ENCODE measurements at regions not wholly inside any gene's neighbourhood (a gene's known extent, or its start where the extent isn't known, plus 50 kb on each side); places are given as distances from the start of the nearest gene placed in this dataset.

DNA sequence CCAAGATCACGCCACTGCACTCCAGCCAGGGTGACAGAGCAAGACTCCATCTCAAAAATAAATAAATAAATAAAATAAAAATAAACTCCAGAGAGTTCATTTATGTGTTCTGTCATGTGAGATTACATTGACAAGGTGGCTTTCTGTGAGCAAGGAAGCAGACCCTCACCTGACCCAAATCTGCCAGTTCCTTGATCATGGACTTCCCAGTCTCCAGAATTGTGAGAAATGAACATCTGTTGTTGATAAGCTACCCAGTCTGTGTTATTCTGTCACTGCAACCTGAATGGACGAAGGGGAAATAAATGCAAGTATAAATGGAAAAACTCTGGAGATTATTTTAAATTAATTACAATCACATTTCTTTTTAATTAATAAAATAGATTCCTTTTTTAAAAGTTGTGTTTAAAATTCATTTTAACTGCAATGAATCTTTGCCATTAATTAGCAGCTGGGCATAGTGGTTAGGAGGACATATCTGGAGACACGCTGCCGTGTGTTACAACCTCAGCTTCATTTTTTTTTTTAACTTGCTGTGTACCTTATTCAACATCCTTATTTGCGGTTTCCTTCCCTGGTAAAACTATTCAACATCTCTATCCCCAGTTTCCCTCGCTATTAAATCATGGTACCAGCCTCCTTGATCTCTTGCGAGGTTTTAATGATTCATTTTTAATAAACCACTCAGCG, 376.4 kb downstream of the CHSY3 start:
- no peak for TF ChIP-seq POLR2A (IDR thresholded peaks at IDR 0.05; ENCODE audit: low read depth, low read length)
- TF ChIP-seq POLR2AphosphoS5 (IDR thresholded peaks at IDR 0.05; ENCODE audit: low read depth, low read length), result no peak
